EL (cell line): ENCODE measurements at regions not wholly inside any gene's neighbourhood (a gene's known extent, or its start where the extent isn't known, plus 50 kb on each side); places are given as distances from the start of the nearest gene placed in this dataset.
A peak's percentile ranks its signal among the peaks of the same experiment; 100 is the strongest.
"Not testable (repeated sequence)": the region's sequence is repeated elsewhere in the genome, so short reads cannot be mapped to it uniquely, and the experiment has no call there.

ENCODE experiments used
- DNase-seq: peaks from one replicate; pipeline ENCODE4 v3.0.0-alpha.2; 2016

DNA sequence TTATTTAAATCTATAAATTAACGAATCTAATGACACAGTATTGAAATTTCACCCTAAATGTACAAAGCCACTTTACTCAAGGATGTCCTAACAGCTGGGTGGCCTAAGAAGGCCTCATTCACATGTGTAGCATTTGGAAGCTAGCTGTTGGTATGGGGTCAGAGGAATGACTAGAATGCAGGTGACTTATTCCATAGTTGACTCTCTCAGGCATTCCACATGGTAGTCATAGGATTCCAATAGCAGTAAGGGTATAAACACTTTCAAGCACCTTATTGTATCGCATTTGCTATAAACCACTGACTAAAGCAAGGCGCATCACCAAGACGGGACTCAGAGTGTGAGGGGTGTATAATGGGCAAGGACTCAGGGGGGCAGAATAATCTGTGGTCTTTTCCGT is 294.8 kb upstream of the EPHA3 start:
- DNase-seq = peak; percentile 2

GRCh38 chr3:88816445-88816844 is 291.0 kb upstream of the EPHA3 start:
- DNase-seq = no peak

GRCh38 chr3:88824666-88825564 is 282.5 kb upstream of the EPHA3 start:
- DNase-seq = no peak

GRCh38 chr3:88828466-88828865 is 279.0 kb upstream of the EPHA3 start:
- no peak for DNase-seq

DNA sequence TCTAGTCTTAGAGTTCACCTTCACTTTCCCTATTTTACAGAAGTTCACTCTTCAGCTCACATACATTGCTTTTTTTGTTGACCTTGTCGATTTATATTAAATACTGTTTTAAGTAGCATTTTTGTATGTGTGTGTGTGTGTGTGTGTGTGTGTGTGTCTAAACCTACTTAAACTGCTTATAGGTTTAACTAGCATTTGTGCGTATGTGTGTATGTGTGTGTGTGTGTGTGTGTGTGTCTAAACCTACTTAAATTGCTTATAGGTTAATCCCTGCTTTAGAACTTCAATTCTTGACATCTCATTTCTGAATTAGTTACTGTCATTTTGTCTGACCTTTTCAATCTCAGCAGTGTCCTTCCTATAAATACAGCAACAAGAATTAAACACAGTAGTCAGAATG is 254.8 kb upstream of the EPHA3 start:
- DNase-seq = no peak

DNA sequence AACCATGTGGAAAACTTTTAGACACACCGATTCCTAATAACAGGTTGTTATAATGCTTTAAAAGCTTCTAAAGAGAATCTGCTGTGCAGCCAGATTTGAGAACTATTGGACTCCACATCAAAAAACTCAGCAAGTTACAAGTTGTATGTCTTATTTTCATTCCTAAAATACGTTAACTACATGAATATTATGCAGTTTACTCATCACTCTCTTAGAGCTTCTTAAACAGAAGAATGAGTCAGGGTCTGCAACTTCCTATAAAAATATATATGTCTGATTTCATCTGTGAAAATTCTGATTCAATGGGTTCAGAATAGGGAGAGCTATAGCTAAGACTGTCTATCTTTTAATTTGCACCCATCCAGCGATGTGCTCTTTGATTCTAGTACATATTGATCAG is 244.2 kb upstream of the EPHA3 start:
- DNase-seq = peak; percentile 32

GRCh38 chr3:88876724-88877123 is 230.7 kb upstream of the EPHA3 start:
- no peak for DNase-seq

- DNase-seq = no peak
Observed at GRCh38 chr3:88879905-88880304, 227.5 kb upstream of the EPHA3 start.

- DNase-seq = no peak
Observed at GRCh38 chr3:88882121-88882520, 225.3 kb upstream of the EPHA3 start.

DNA sequence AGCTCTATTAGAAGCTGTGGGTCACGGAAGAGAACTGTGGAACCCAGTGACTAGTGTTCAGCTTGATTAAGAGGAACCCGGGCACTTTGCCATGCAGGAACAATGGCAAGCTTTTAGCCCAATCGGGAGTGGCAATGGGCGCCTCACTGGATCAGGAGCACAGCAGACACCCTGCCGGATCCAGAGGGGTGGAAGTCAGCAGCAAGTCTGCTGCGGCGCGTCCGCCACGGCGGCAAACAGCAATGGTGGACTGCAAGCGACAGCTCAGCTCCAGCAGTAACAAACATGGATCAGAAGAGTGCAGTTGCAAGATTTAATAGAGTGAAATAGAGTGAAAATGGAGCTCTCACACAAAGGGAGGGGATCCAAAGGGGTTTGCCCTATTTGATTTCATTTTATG is 220.8 kb upstream of the EPHA3 start:
- DNase-seq = not testable (repeated sequence)

GRCh38 chr3:88896026-88896425 is 211.4 kb upstream of the EPHA3 start:
- no peak for DNase-seq

- DNase-seq = no peak
Observed at GRCh38 chr3:88912294-88912877, 195.0 kb upstream of the EPHA3 start.

DNA sequence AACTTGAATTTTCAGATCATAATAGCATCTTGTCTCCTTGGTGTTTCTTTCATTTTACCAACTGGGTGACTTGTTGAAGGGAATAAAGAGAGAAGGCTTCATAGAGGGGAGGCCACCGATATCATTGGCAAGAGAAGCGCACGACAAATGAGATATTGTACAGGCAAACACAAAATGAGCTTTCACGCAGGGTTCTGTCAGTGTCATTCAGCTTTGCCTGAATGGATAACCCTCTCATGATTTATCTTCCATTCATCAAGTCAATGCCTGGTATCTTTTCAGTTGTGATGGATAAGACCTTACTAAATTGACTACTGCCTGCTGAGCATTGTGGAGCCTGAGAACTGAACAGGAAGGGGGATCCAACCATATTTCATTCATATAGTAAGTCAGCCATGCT is 188.6 kb upstream of the EPHA3 start:
- no peak for DNase-seq

DNA sequence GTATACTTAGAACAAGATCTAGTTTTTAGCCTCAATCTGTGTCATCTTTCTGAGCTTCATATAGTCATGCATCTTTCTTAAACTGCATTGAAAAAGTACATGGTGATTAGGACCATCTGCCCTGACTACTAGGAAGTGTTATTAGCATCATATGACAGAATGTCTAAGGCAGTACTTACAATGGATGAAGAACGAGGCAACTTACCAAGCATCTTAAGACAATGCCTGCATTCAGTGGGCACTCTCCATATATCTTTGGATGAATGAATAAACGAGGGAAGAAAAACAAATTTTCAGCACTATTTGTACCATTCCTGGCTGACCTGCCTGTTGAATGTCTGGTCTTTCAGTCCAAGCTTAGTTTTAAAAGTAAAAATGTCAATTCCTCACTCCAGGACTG is 185.4 kb upstream of the EPHA3 start:
- DNase-seq = no peak

GRCh38 chr3:88926221-88926620 is 181.2 kb upstream of the EPHA3 start:
- no peak for DNase-seq

GRCh38 chr3:88930611-88931010 is 176.8 kb upstream of the EPHA3 start:
- DNase-seq = no peak

- no peak for DNase-seq
Observed at GRCh38 chr3:88936831-88937230, 170.6 kb upstream of the EPHA3 start.

GRCh38 chr3:88940296-88940695 is 167.1 kb upstream of the EPHA3 start:
- DNase-seq = no peak

DNA sequence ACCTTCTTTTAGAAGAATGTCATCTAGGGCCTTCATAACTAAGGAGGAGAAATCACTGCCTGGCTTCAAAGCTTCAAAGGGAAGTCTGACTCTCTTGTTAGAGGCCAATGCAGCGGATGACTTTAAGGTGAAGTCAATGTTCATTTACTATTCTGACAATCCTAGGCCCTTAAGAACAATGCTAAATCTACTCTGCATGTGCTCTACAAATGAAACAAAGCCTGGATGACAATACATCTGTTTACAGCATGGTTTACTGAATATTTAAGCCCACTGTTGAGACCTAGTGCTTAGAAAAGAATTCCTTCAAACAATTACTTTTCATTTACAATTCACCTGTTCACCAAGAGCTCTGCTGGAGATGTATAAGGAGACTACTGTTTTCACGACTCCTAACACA is 160.4 kb upstream of the EPHA3 start:
- no peak for DNase-seq

- DNase-seq = no peak
Observed at GRCh38 chr3:88954853-88955252, 152.6 kb upstream of the EPHA3 start.

DNA sequence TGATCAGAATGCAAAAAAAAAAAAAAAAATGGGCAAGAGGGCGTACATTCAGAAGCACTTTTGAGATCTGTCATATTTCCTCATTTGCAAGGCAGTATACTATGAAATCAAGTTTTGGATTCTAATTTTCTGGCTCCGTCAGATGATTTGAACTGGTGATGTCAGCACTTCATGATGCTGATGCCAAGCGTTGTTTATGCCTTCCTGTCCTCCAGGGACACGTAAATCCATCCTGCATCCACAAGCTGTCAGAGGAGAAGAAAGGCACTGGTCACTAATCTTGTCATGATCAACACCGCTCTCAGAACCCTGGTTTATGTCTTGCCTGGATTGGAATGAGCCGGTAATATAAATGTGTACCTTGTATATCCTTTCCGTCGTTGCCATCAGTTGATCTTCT is 152.1 kb upstream of the EPHA3 start:
- DNase-seq = no peak

- DNase-seq = peak; percentile 86
Observed at GRCh38 chr3:88957711-88958439, 149.5 kb upstream of the EPHA3 start.

- DNase-seq = no peak
Observed at GRCh38 chr3:88960019-88960418, 147.4 kb upstream of the EPHA3 start.

DNA sequence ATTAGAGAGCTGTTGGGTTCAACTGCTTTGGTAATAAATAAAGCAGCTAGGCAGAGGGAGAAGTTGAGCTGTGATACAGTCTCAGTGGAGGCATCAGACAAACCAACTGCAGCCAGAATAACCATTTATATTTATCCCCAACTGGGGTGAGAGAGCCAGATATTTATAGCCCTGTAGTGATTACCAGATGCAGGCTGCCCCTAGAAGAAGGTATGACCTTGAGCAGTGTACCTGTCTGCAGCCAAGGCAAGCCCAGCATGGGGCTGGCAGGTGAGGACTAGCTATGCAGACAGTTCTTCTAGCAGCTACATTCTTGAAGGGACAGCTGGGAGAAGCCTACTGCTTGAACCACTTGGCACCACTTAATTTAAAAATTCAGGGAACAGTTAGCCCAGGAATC is 144.4 kb upstream of the EPHA3 start:
- DNase-seq = no peak
